ENCODE measurements at regions not wholly inside any gene's neighbourhood (a gene's known extent, or its start where the extent isn't known, plus 50 kb on each side); places are given as distances from the start of the nearest gene placed in this dataset.
"Not testable (repeated sequence)": the region's sequence is repeated elsewhere in the genome, so short reads cannot be mapped to it uniquely, and the experiment has no call there.

- no peak for ATAC-seq
Observed at GRCh38 chr9:107569174-107569573, 79.6 kb upstream of the KLF4 start.

GRCh38 chr9:107568406-107568805 is 78.8 kb upstream of the KLF4 start:
- ATAC-seq, DNase-seq: not testable (repeated sequence)

More at GRCh38 chr9:107569174-107569573, 79.6 kb upstream of the KLF4 start:
- DNase-seq = no peak

GRCh38 chr9:107567462-107567861 is 77.9 kb upstream of the KLF4 start:
- ATAC-seq (no peak), DNase-seq (no peak)

- no peak for DNase-seq
- ATAC-seq = no peak
Observed at GRCh38 chr9:107566611-107567061, 77.1 kb upstream of the KLF4 start.

- DNase-seq (no peak), ATAC-seq (no peak)
Observed at GRCh38 chr9:107562798-107563197, 73.2 kb upstream of the KLF4 start.

- DNase-seq (no peak), ATAC-seq (no peak)
Observed at GRCh38 chr9:107559494-107560086, 70.0 kb upstream of the KLF4 start.

- no peak for ATAC-seq
- no peak for DNase-seq
Observed at GRCh38 chr9:107557236-107557990, 67.8 kb upstream of the KLF4 start.

GRCh38 chr9:107554636-107555035 is 65.1 kb upstream of the KLF4 start:
- ATAC-seq (no peak), DNase-seq (no peak)

GRCh38 chr9:107548298-107549142 is 59.0 kb upstream of the KLF4 start:
- ATAC-seq (no peak), DNase-seq (no peak)

- ATAC-seq = no peak
- DNase-seq = no peak
Observed at GRCh38 chr9:107547772-107548297, 58.3 kb upstream of the KLF4 start.

GRCh38 chr9:107547303-107547702 is 57.7 kb upstream of the KLF4 start:
- ATAC-seq = no peak

GRCh38 chr9:107546859-107547258 is 57.3 kb upstream of the KLF4 start:
- ATAC-seq = no peak
- no peak for DNase-seq

More at GRCh38 chr9:107547303-107547702, 57.7 kb upstream of the KLF4 start:
- no peak for DNase-seq

GRCh38 chr9:107545036-107545435 is 55.5 kb upstream of the KLF4 start:
- DNase-seq (no peak), ATAC-seq (no peak)

GRCh38 chr9:107542411-107543157 is 53.0 kb upstream of the KLF4 start:
- ATAC-seq = no peak
- no peak for DNase-seq

GRCh38 chr9:107541523-107541922 is 52.0 kb upstream of the KLF4 start:
- ATAC-seq (no peak), DNase-seq (no peak)

GRCh38 chr9:107540164-107540561 is 50.6 kb upstream of the KLF4 start:
- ATAC-seq = no peak
- no peak for DNase-seq

GRCh38 chr9:107539427-107540163 is 50.0 kb upstream of the KLF4 start:
- DNase-seq (no peak), ATAC-seq (no peak)

Data from stimulated activated naive CD8-positive, alpha-beta T cell treated with anti-CD3 and anti-CD28 coated beads, Interleukin-15, Interleukin-2, amounts not matched to agents 100 U/mL and 50 U/mL, for 24 hours (primary cell).